HG02610 (cell line): ENCODE measurements at regions not wholly inside any gene's neighbourhood (a gene's known extent, or its start where the extent isn't known, plus 50 kb on each side); places are given as distances from the start of the nearest gene placed in this dataset.

Source experiments
- ATAC-seq: cut with Tn5 transposase; IDR thresholded peaks from one replicate; pipeline ENCODE4 v1.9.1; 2021; ENCODE audit warnings: mild to moderate bottlenecking, moderate library complexity; ENCODE audit not compliant: unreplicated experiment

GRCh38 chr10:43963379-43963778, 314.7 kb upstream of the ZNF32 start:
- ATAC-seq: no peak

GRCh38 chr10:43962346-43963191, 313.9 kb upstream of the ZNF32 start:
- no peak for ATAC-seq

- no peak for ATAC-seq
Measured at GRCh38 chr10:43961523-43962345, 313.1 kb upstream of the ZNF32 start.

DNA sequence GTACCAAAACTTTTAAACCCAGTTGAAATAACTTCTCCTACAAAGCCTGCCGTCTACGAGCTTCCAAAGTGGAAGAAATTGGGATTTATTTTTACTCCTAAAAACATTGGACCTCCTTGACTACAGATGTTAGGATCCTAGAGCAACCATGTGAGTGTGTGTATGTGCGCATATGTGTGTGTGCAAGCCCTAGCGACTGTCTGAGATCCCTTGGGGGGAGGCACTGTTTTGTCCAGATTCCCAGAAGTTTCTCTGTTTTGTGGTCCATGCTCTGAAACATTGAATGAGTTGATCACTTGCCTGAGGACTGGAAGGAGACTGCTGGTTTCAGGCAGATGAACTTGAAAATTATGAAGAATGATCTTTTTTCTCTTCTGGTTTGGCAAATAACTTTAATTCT, 312.3 kb upstream of the ZNF32 start:
- ATAC-seq: no peak

DNA sequence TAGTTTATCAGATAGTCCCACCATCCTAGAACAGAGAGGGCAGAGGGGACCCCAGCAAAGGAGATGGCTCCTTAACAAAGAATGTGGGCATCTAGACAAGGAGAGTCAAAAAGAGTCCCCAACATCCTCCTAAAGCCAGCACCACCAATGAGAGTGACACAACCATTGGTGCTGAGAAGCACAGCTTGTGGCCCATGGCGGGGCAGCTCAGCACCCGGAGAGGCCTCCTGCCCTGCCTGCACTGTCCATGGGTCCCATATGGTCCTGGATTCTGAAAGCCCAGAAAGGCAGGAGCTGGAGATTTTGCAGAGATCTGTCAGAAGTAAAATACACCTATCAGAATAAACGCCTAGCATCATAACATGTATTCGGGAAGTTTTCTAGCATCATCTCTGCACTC, 311.8 kb upstream of the ZNF32 start:
- ATAC-seq: no peak

DNA sequence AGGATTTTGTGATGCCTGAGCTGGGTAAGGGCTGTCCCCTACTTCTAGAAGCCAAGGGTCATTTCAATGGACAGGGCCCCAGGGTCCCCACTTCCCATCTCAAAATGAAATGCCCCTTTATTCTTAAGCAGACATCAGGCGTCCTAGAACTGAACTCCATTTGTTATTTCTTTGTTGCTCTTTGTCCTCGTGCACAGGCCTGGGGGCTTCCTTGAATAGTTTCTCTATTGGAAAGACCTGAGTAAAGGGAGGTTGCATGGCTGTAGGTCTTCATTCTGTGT, 311.4 kb upstream of the ZNF32 start:
- ATAC-seq: no peak

DNA sequence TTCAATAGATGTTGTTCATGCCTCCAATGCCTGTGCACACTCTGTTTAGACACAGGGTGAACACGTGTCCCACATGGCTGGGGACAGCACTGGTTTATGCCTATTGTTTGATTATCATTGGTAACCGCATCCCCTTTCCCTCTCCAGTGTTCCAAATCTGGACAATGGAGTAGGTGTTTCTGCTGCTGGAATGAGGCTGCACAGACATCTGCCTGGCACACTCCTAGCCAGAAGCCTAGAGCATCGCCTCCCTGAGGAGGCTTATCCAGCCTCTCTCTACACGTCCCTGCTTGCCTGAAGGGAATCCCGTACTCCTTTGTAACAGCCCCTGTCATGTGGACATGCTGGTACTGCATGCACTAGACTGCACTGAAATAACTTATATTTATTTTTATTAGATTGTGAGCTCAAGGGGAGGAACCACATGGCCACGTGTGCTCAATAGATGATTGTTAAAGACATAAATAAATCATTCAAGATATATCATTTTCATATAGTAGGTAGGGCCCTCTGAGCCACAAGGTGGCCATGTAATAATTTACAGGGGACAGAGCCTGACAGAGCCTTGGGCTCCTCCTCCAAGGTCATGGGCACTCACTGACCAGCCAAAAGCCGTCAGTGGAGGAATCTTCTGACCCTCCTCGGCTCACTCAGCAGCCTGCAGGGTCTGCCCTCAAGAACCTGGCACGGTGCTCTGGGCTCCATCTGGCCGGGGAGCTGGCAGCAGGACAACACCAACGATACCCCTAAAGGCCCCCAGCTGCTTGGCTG, 310.9 kb upstream of the ZNF32 start:
- no peak for ATAC-seq

DNA sequence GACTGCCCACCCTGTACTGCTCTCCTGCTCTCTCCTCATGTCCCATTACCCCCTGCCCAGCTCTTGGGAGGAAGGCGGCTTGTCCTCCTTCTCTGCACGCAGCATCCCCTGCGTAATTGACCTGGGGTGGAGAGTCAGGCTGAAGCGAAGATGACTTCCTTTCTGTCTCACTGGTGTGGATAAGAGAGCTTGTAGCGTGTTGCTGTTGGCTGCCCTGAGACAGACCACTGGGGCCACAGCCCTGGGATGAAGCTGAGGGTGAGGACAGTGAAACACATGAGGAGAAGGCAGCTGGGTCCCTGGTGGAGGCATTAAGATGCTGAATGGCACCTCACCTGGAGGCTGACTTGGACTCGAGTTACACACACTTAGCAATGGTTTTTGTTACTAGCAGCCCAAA, 310.3 kb upstream of the ZNF32 start:
- ATAC-seq: no peak

GRCh38 chr10:43958071-43958432, 309.4 kb upstream of the ZNF32 start:
- ATAC-seq: no peak

GRCh38 chr10:43957267-43958070, 308.8 kb upstream of the ZNF32 start:
- no peak for ATAC-seq

DNA sequence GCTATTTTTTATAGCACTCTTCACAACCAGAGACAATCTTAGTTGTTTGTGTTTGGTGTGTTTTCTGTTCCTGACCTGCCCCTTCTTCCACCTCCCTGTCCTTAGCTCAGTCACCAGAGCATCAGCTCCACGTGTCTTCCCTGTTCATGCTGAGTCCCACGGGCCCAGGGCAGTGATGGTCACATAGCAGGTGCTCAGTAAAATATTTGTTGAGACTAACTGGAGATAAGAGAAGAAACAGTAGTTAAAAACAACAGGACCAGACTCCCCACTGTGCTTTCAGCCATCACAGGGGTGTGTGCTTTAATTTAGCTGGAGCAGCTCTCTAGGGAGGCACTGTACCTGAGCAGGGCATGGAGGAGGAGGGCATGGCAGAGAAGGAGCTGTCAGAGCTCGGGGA, 307.3 kb upstream of the ZNF32 start:
- ATAC-seq: no peak

DNA sequence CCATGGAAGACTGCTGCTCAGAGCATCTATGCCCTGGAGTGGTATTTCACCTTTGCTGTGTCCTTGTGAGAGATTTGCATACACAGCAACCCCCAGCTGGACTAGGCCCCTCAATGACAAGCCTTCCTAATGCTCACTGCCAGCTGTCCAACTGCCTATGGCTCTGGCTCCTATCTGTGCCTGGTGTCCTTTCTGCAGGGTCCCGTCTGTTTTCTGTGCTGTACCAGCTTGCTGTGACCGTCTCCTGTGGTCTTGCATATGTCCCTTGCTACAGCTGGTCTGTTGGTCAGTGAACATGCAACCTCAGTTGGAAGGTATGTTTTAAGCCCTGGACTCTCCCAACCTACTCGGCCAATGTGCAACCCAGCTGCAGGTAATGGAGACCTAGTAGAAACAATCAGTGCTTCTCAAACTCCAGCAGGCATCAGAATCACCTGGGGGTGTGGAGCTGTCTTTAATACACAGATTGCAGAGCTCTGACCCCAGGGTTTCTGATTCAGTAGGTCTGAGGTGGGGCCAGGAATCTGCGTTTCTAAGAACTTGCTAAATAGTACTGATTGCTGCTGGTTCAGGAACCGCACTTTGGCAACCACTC, 306.4 kb upstream of the ZNF32 start:
- ATAC-seq: no peak

GRCh38 chr10:43953672-43954071, 305.0 kb upstream of the ZNF32 start:
- ATAC-seq: no peak

DNA sequence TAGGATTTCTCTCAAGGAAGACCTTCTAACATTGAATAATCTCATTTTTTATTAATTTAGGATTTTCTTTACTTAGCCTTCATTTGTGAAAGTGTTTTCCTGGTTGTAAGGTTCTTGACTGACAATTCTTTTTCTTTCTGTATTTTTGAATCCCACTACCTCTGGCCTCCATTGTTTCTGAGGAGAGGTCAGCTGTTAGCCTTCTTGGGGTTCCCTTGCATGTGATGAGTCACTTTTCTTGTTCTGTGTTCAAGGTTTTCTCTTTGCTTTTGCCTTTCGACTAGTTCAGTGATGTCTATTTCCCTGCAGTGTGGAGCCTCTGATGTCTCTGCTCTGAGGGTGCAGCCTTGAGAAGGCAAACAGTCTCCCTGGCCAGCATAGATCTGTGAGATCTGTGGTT, 304.1 kb upstream of the ZNF32 start:
- no peak for ATAC-seq

DNA sequence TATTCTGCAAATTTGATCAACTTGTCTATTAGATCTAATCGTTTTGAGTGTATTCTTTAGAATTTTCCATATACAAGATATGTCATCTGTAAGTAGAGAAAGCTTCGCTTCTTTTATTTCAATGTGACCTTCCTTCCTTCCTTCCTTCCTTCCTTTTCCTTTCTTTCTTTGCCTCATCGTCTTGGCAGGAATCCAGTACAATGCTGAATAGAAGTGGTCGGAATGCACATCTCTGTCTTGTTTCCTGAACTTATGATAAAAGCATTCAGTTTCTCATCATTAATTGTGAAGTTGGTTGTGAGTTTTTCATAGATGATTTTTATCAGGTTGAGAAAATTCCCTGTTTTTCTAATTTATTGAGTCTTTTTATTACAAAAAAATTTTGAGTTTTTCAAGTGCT, 300.7 kb upstream of the ZNF32 start:
- no peak for ATAC-seq

DNA sequence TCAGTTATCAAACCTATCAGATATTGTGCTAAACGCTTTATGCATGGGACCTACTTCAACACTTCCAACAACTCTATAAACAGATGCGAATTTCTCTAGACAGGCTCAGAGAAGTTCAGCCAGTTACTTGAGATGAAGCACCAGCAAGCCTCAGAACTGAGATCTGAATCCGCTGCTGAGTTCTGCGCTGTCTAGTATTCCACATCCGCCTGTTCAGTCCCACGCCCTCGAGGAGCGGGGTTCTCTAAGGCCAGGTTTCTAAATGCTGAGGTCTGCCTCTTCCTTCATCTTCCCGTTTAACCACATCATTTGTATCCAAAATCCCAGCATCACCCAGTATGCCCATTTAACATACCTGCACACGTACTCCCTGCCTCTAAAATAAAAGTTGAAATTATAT, 297.8 kb upstream of the ZNF32 start:
- ATAC-seq: no peak

GRCh38 chr10:43945908-43946307, 297.2 kb upstream of the ZNF32 start:
- no peak for ATAC-seq

- no peak for ATAC-seq
Measured at GRCh38 chr10:43945094-43945730, 296.5 kb upstream of the ZNF32 start.

- no peak for ATAC-seq
Measured at GRCh38 chr10:43944381-43945093, 295.9 kb upstream of the ZNF32 start.
